RPMI8226 (cell line): ENCODE measurements at regions not wholly inside any gene's neighbourhood (a gene's known extent, or its start where the extent isn't known, plus 50 kb on each side); places are given as distances from the start of the nearest gene placed in this dataset.

Source experiments
- DNase-seq: peaks from one replicate; pipeline ENCODE4 v3.0.0-alpha.2; 2015

- no peak for DNase-seq
These were observed 400.5 kb downstream of the RAPGEF2 start for GRCh38 chr4:159503236-159504008.

GRCh38 chr4:159504684-159505083, 401.8 kb downstream of the RAPGEF2 start:
- DNase-seq, result no peak

- no peak for DNase-seq
These were observed 402.5 kb downstream of the RAPGEF2 start for GRCh38 chr4:159505266-159505975.

- no peak for DNase-seq
These were observed 404.1 kb downstream of the RAPGEF2 start for GRCh38 chr4:159506801-159507517.

GRCh38 chr4:159508917-159509500, 406.1 kb downstream of the RAPGEF2 start:
- DNase-seq, result no peak

- DNase-seq, result no peak
These were observed 409.5 kb downstream of the RAPGEF2 start for GRCh38 chr4:159512348-159512747.

- DNase-seq, result no peak
These were observed 412.6 kb downstream of the RAPGEF2 start for GRCh38 chr4:159515314-159516025.

GRCh38 chr4:159516556-159517140, 413.8 kb downstream of the RAPGEF2 start:
- DNase-seq, result no peak

- DNase-seq, result no peak
These were observed 417.2 kb downstream of the RAPGEF2 start for GRCh38 chr4:159520074-159520473.

GRCh38 chr4:159526172-159526571, 423.3 kb downstream of the RAPGEF2 start:
- no peak for DNase-seq

- no peak for DNase-seq
These were observed 431.8 kb downstream of the RAPGEF2 start for GRCh38 chr4:159534655-159535054.

GRCh38 chr4:159538556-159538955, 435.7 kb downstream of the RAPGEF2 start:
- DNase-seq, result no peak

GRCh38 chr4:159540038-159540437, 437.2 kb downstream of the RAPGEF2 start:
- no peak for DNase-seq

- no peak for DNase-seq
These were observed 437.6 kb downstream of the RAPGEF2 start for GRCh38 chr4:159540501-159540900.

GRCh38 chr4:159541143-159541542, 438.3 kb downstream of the RAPGEF2 start:
- no peak for DNase-seq

- no peak for DNase-seq
These were observed 439.4 kb downstream of the RAPGEF2 start for GRCh38 chr4:159542296-159542695.

GRCh38 chr4:159543831-159544230, 441.0 kb downstream of the RAPGEF2 start:
- no peak for DNase-seq

- DNase-seq, result no peak
These were observed 442.7 kb downstream of the RAPGEF2 start for GRCh38 chr4:159545556-159545955.

- no peak for DNase-seq
These were observed 444.9 kb downstream of the RAPGEF2 start for GRCh38 chr4:159547645-159548308.

GRCh38 chr4:159549098-159549518, 446.2 kb downstream of the RAPGEF2 start:
- DNase-seq, result no peak

- DNase-seq, result no peak
These were observed 448.4 kb downstream of the RAPGEF2 start for GRCh38 chr4:159551281-159551680.
